PC-3 (cell line): ENCODE measurements at regions not wholly inside any gene's neighbourhood (a gene's known extent, or its start where the extent isn't known, plus 50 kb on each side); places are given as distances from the start of the nearest gene placed in this dataset.

Experiments
- ATAC-seq: fragments of 200-7000 bp; cut with Tn5 transposase; 2 replicates; pipeline ENCODE4 v1.9.1; 2020; ENCODE audit warnings: mild to moderate bottlenecking, moderate library complexity
- BruUV-seq: library from RNA; stranded (reverse); fragments of 400-500 nt; replicated peaks from 2 replicates; lab custom pipeline; 2021; lab: Mats Ljungman, UMichigan
- CTCF ChIA-PET: fragments of 300-600 bp; sonication (Branson Sonifier 250); formaldehyde crosslinking; loops from one replicate; lab custom pipeline; 2022; ENCODE audit warnings: antibody characterized with exemption; lab: Charles Lee
- POLR2A ChIA-PET: fragments of 300-600 bp; sonication (Branson Sonifier 250); formaldehyde crosslinking; loops from one replicate; lab custom pipeline; 2022; ENCODE audit warnings: antibody characterized with exemption; ENCODE audit not compliant: unreplicated experiment; lab: Charles Lee
- DNase-seq: peaks from one replicate; pipeline ENCODE4 v3.0.0-alpha.2; 2015
- H2AFZ ChIP-seq: fragments of 300-600 bp; sonication (generic); 2 replicates; pipeline ENCODE4 v1.6.0; 2016; ENCODE audit warnings: antibody characterized with exemption, low read length
- H3F3A ChIP-seq: fragments of 300-600 bp; sonication (generic); one replicate; pipeline ENCODE4 v1.6.0; 2017; ENCODE audit warnings: antibody characterized with exemption, low read length, control low read depth, mild to moderate bottlenecking; ENCODE audit not compliant: unreplicated experiment
- H3K27ac ChIP-seq: fragments of 300-600 bp; sonication (generic); 2 replicates; pipeline ENCODE4 v1.5.1; 2016; ENCODE audit warnings: mild to moderate bottlenecking, low read length
- H3K27me3 ChIP-seq: fragments of 300-600 bp; sonication (generic); 2 replicates; pipeline ENCODE4 v1.6.1; 2016; ENCODE audit warnings: low read length, mixed read lengths
- H3K36me3 ChIP-seq: fragments of 300-600 bp; sonication (generic); 2 replicates; pipeline ENCODE4 v1.6.1; 2016; ENCODE audit warnings: low read depth, mixed run types, low read length, mixed read lengths
- H3K4me1 ChIP-seq: fragments of 300-600 bp; sonication (generic); 2 replicates; pipeline ENCODE4 v1.5.1; 2016; ENCODE audit warnings: low read length; ENCODE audit not compliant: insufficient read depth
- H3K4me2 ChIP-seq: fragments of 300-600 bp; sonication (generic); 2 replicates; pipeline ENCODE4 v1.6.0; 2016; ENCODE audit warnings: low read length
- H3K4me3 ChIP-seq: fragments of 300-600 bp; sonication (generic); 2 replicates; pipeline ENCODE4 v1.5.1; 2016; ENCODE audit warnings: mild to moderate bottlenecking, low read length, mixed read lengths
- H3K79me2 ChIP-seq: fragments of 300-600 bp; sonication (generic); 2 replicates; pipeline ENCODE4 v1.6.1; 2017; ENCODE audit warnings: low read length, mixed read lengths
- H3K9ac ChIP-seq: fragments of 300-600 bp; sonication (generic); 2 replicates; pipeline ENCODE4 v1.6.0; 2016; ENCODE audit warnings: mild to moderate bottlenecking, low read length
- H3K9me2 ChIP-seq: fragments of 300-600 bp; sonication (generic); replicated peaks from 2 replicates; pipeline ENCODE4 v1.6.1; 2016; ENCODE audit warnings: mixed run types, low read length, mixed read lengths
- H3K9me3 ChIP-seq: fragments of 300-600 bp; sonication (generic); 2 replicates; pipeline ENCODE4 v1.6.1; 2016; ENCODE audit warnings: low read length, mixed read lengths
- H4K20me1 ChIP-seq: fragments of 300-600 bp; sonication (generic); 2 replicates; pipeline ENCODE4 v1.6.1; 2016; ENCODE audit warnings: low read length, mixed read lengths
- CTCF ChIP-seq: fragments of 300-600 bp; sonication (generic); conservative IDR thresholded peaks from 2 replicates; pipeline ENCODE4 v1.5.1; 2017; ENCODE audit warnings: antibody characterized with exemption, low read depth, mild to moderate bottlenecking, low read length
- EZH2 ChIP-seq: fragments of 300-600 bp; sonication (generic); IDR thresholded peaks from one replicate; pipeline ENCODE4 v1.6.1; 2017; ENCODE audit warnings: antibody characterized with exemption, mild to moderate bottlenecking, low read length; ENCODE audit not compliant: unreplicated experiment
- EZH2phosphoT487 ChIP-seq: fragments of 300-600 bp; sonication (generic); IDR thresholded peaks from 2 replicates; pipeline ENCODE4 v1.6.1; 2018; ENCODE audit warnings: mild to moderate bottlenecking, antibody characterized with exemption, low read length, borderline replicate concordance
- intact Hi-C: fragments of 100-400 bp; cut with micrococcal nuclease; formaldehyde crosslinking; loops from 2 replicates; pipeline ENCODE4 v1.9.0; 2023

- H3K4me2 ChIP-seq: no peak overlapping the region
- no peak for TF ChIP-seq CTCF
- TF ChIP-seq EZH2: no peak
- no peak for TF ChIP-seq EZH2phosphoT487
- CTCF ChIA-PET: no interaction called here
- no peaks in the 10 kb centered on the region for H3K36me3 ChIP-seq
- no peak overlapping the region for H3K9ac ChIP-seq
- POLR2A ChIA-PET: no interaction called here
- H3F3A ChIP-seq: no peaks in the 10 kb centered on the region
- H3K27ac ChIP-seq: no peak overlapping the region
- no peak overlapping the region for H3K4me3 ChIP-seq
- peaks cover 35% of the 10 kb centered on the region for H3K4me1 ChIP-seq
- H3K9me2 ChIP-seq: no peaks in the 10 kb centered on the region
- H3K79me2 ChIP-seq: no peaks in the 10 kb centered on the region
- intact Hi-C loops: loop anchor here (5.0 kb wide), 3 partner anchors 80 to 175 kb away; no protein-coding TSS in a partner anchor
- no peak for ATAC-seq
- no peaks in the 10 kb centered on the region for H3K9me3 ChIP-seq
- BruUV-seq: no TSS peak
- no peak for DNase-seq
- H3K27me3 ChIP-seq: no peaks in the 10 kb centered on the region
- H2AFZ ChIP-seq: no peak overlapping the region
- no peaks in the 10 kb centered on the region for H4K20me1 ChIP-seq
Observed at GRCh38 chrX:124212622-124213021, 119.8 kb upstream of the TEX13D start.

GRCh38 chrX:124215786-124216185 is 116.7 kb upstream of the TEX13D start:
- no peak overlapping the region for H3K4me3 ChIP-seq
- H3K9me2 ChIP-seq: no peaks in the 10 kb centered on the region
- no peaks in the 10 kb centered on the region for H3K36me3 ChIP-seq
- no TSS peak for BruUV-seq
- H3K4me1 ChIP-seq: peaks cover 43% of the 10 kb centered on the region
- no peaks in the 10 kb centered on the region for H3K79me2 ChIP-seq
- POLR2A ChIA-PET: no interaction called here
- intact Hi-C loops: no loop called here
- no peaks in the 10 kb centered on the region for H3K27me3 ChIP-seq
- CTCF ChIA-PET: no interaction called here
- H2AFZ ChIP-seq: no peak overlapping the region
- no peaks in the 10 kb centered on the region for H3K9me3 ChIP-seq
- no peaks in the 10 kb centered on the region for H3F3A ChIP-seq
- TF ChIP-seq EZH2: no peak
- no peak for TF ChIP-seq EZH2phosphoT487
- no peak for TF ChIP-seq CTCF
- DNase-seq (no peak), ATAC-seq (no peak)
- H3K9ac ChIP-seq: no peak overlapping the region
- no peak overlapping the region for H3K4me2 ChIP-seq
- no peak overlapping the region for H3K27ac ChIP-seq
- no peaks in the 10 kb centered on the region for H4K20me1 ChIP-seq

- intact Hi-C loops: no loop called here
- no peak for ATAC-seq
Observed at GRCh38 chrX:124216396-124217115, 115.9 kb upstream of the TEX13D start.

More at GRCh38 chrX:124216396-124217115, 115.9 kb upstream of the TEX13D start:
- BruUV-seq: no TSS peak
- no peak overlapping the region for H3K4me3 ChIP-seq
- TF ChIP-seq EZH2phosphoT487: no peak
- no peak for TF ChIP-seq EZH2
- 0 out of 2 replicates have a peak, but pooled peaks have one; percentile 11 for TF ChIP-seq CTCF
- H2AFZ ChIP-seq: peak overlapping the region; percentile 60; the same call in 1 of the 2 replicates
- H3K27ac ChIP-seq: peak overlapping the region; percentile 93
- peak overlapping the region; percentile 50; the same call in 1 of the 2 replicates for H3K9ac ChIP-seq
- no peak for DNase-seq
- no peaks in the 10 kb centered on the region for H3K36me3 ChIP-seq
- ChIA-PET CTCF (no interaction called here), POLR2A (no interaction called here)
- H3K4me2 ChIP-seq: no peak overlapping the region
- peaks cover 38% of the 10 kb centered on the region for H3K4me1 ChIP-seq
- no peaks in the 10 kb centered on the region for H3K9me2 ChIP-seq
- H3K9me3 ChIP-seq: no peaks in the 10 kb centered on the region
- H3K27me3 ChIP-seq: no peaks in the 10 kb centered on the region
- no peaks in the 10 kb centered on the region for H3K79me2 ChIP-seq
- H3F3A ChIP-seq: no peaks in the 10 kb centered on the region
- H4K20me1 ChIP-seq: no peaks in the 10 kb centered on the region
